GM12878 (cell line): ENCODE measurements at regions not wholly inside any gene's neighbourhood (a gene's known extent, or its start where the extent isn't known, plus 50 kb on each side); places are given as distances from the start of the nearest gene placed in this dataset.

ENCODE experiments used
- ATAC-seq: fragments of 200-7000 bp; cut with Tn5 transposase; 3 replicates; pipeline ENCODE4 v1.9.1; 2020; ENCODE audit warnings: mild to moderate bottlenecking, moderate library complexity
- BruUV-seq: library from RNA; stranded (reverse); fragments of 400-500 nt; replicated peaks from 2 replicates; lab custom pipeline; 2021; lab: Mats Ljungman, UMichigan
- CTCF ChIA-PET: fragments of 300-600 bp; sonication (Branson Sonifier 250); formaldehyde crosslinking; extraction: SDS; loops from one replicate; lab custom pipeline; 2021; ENCODE audit warnings: inconsistent platforms; lab: Yijun Ruan, JAX
- POLR2A ChIA-PET: fragments of 350-600 bp; formaldehyde crosslinking; extraction: SDS; loops from one replicate; lab custom pipeline; 2021; ENCODE audit warnings: inconsistent platforms; lab: Charles Lee
- RAD21 ChIA-PET: fragments of 300-600 bp; sonication (Branson Sonifier 250); formaldehyde crosslinking; loops from one replicate; lab custom pipeline; 2023; ENCODE audit warnings: antibody characterized with exemption; ENCODE audit not compliant: unreplicated experiment; lab: Charles Lee
- SMC1A ChIA-PET: fragments of 300-600 bp; sonication (Branson Sonifier 250); formaldehyde crosslinking; loops from one replicate; lab custom pipeline; 2023; ENCODE audit not compliant: unreplicated experiment, uncharacterized antibody; lab: Charles Lee
- DNase-seq: peaks from one replicate; pipeline ENCODE4 v3.0.0-alpha.2; 2011; ENCODE audit warnings: low read depth, low spot score
- FAIRE-seq: peaks from 3 replicates; lab custom pipeline; 2011; peaks lifted over from hg19 to GRCh38; lab: Jason Lieb, UNC
- H2AFZ ChIP-seq: 2 replicates; pipeline ENCODE4 v1.6.0; 2011; ENCODE audit warnings: low read depth, low read length, control low read depth; ENCODE audit not compliant: control insufficient read depth
- H3K27ac ChIP-seq: 2 replicates; pipeline ENCODE4 v1.5.1; 2011; ENCODE audit warnings: control low read depth; ENCODE audit not compliant: control insufficient read depth, insufficient read depth
- H3K27me3 ChIP-seq, 2 experiments: replicated peaks in 1 of 2; 2 replicates each; pipeline versions ENCODE4 v1.6.0 to v1.6.1; 2011; ENCODE audit warnings: low read length in 1 of 2; ENCODE audit not compliant: control insufficient read depth in 2 of 2, insufficient read depth in 2 of 2
- H3K36me3 ChIP-seq, 2 experiments: 2 replicates each; pipeline ENCODE4 v1.5.1; 2011; ENCODE audit warnings: low read length in 1 of 2; ENCODE audit not compliant: control insufficient read depth in 2 of 2, insufficient read depth in 2 of 2
- H3K4me1 ChIP-seq: 2 replicates; pipeline ENCODE4 v1.6.1; 2011; ENCODE audit warnings: mild to moderate bottlenecking, low read length, moderate library complexity, mixed read lengths; ENCODE audit not compliant: control insufficient read depth, insufficient read depth
- H3K4me2 ChIP-seq: 2 replicates; pipeline ENCODE4 v1.6.0; 2011; ENCODE audit warnings: control low read depth; ENCODE audit not compliant: control insufficient read depth, insufficient read depth
- H3K4me3 ChIP-seq: fragments of 200-600 bp; sonication (generic); 2 replicates; pipeline ENCODE4 v1.5.1; 2016
- H3K79me2 ChIP-seq: 2 replicates; pipeline ENCODE4 v1.6.0; 2011; ENCODE audit warnings: low read length; ENCODE audit not compliant: control insufficient read depth, insufficient read depth
- H3K9ac ChIP-seq: 2 replicates; pipeline ENCODE4 v1.8.0; 2011; ENCODE audit warnings: low read length, control low read depth, mixed read lengths; ENCODE audit not compliant: control insufficient read depth, insufficient read depth
- H3K9me3 ChIP-seq: replicated peaks from 3 replicates; pipeline ENCODE4 v1.5.1; 2011; ENCODE audit warnings: mild to moderate bottlenecking, low read length; ENCODE audit not compliant: control insufficient read depth, insufficient read depth
- H4K20me1 ChIP-seq: 2 replicates; pipeline ENCODE4 v1.6.0; 2011; ENCODE audit not compliant: control insufficient read depth, insufficient read depth
- CBFB ChIP-seq: IDR thresholded peaks from 2 replicates; pipeline ENCODE4 v1.6.1; 2016; ENCODE audit warnings: antibody characterized with exemption, low read depth
- CBX3 ChIP-seq: fragments of 200-600 bp; sonication (generic); IDR thresholded peaks from 2 replicates; pipeline ENCODE4 v1.6.1; 2016; ENCODE audit warnings: low read depth, borderline replicate concordance
- JUNB ChIP-seq: IDR thresholded peaks from 2 replicates; pipeline ENCODE4 v1.6.1; 2016; ENCODE audit warnings: antibody characterized with exemption, mild to moderate bottlenecking
- PAX8 ChIP-seq: fragments of 450-650 bp; IDR thresholded peaks from 2 replicates; pipeline ENCODE4 v1.6.1; 2017; ENCODE audit warnings: mild to moderate bottlenecking, moderate library complexity
- PBX3 ChIP-seq: IDR thresholded peaks from 2 replicates; pipeline ENCODE4 v1.6.1; 2011; ENCODE audit warnings: mild to moderate bottlenecking, low read depth, low read length, moderate library complexity; ENCODE audit not compliant: insufficient replicate concordance
- RAD51 ChIP-seq: fragments of 450-650 bp; IDR thresholded peaks from 2 replicates; pipeline ENCODE4 v1.6.1; 2016; ENCODE audit warnings: moderate library complexity, mild to moderate bottlenecking, inconsistent platforms
- SIX5 ChIP-seq: IDR thresholded peaks from 2 replicates; pipeline ENCODE4 v1.6.1; 2011; ENCODE audit warnings: mild to moderate bottlenecking, low read depth, low read length, moderate library complexity; ENCODE audit not compliant: severe bottlenecking
- SMARCA5 ChIP-seq: fragments of 450-650 bp; IDR thresholded peaks from 2 replicates; pipeline ENCODE4 v1.6.1; 2017; ENCODE audit warnings: mild to moderate bottlenecking
- SREBF2 ChIP-seq: IDR thresholded peaks from 2 replicates; pipeline ENCODE4 v1.6.1; 2012; ENCODE audit warnings: mild to moderate bottlenecking, low read length
- TAF1 ChIP-seq: IDR thresholded peaks from 2 replicates; pipeline ENCODE4 v1.6.1; 2011; ENCODE audit warnings: mild to moderate bottlenecking, low read depth, low read length, borderline replicate concordance
- ZNF207 ChIP-seq: fragments of 450-650 bp; IDR thresholded peaks from 2 replicates; pipeline ENCODE4 v1.6.1; 2014; ENCODE audit warnings: antibody characterized with exemption, mild to moderate bottlenecking, borderline replicate concordance
- ZZZ3 ChIP-seq: IDR thresholded peaks from 2 replicates; pipeline ENCODE4 v1.6.1; 2011; ENCODE audit warnings: low read depth; ENCODE audit not compliant: control insufficient read depth, insufficient read length
- WGBS: methylation state at CpG from one replicate; pipeline ENCODE4 v1.1.6; 2016; ENCODE audit warnings: low lambda C conversion rate; ENCODE audit not compliant: insufficient replicate concordance, insufficient coverage; ENCODE audit errors: missing lambda C conversion rate; 5-methylcytosine and 5-hydroxymethylcytosine counted together
- in situ Hi-C: fragments of 300-500 bp; cut with MboI; formaldehyde crosslinking; loops from 9 replicates; pipeline ENCODE4 v1.14.3; 2018; ENCODE audit warnings: mixed read lengths
- intact Hi-C: fragments of 100-400 bp; cut with micrococcal nuclease; formaldehyde crosslinking; loops from one replicate; pipeline ENCODE4 v1.14.2; 2022; ENCODE audit not compliant: unreplicated experiment
- TF ChIP-seq, protein P1 (sequence below): IDR thresholded peaks from 2 replicates; pipeline ENCODE4 v1.6.1; 2012; ENCODE audit warnings: low read length, inconsistent platforms
- TF ChIP-seq, protein P2 (sequence below): IDR thresholded peaks from 2 replicates; pipeline ENCODE4 v1.6.1; 2011; ENCODE audit warnings: borderline replicate concordance, low read depth, mild to moderate bottlenecking, moderate library complexity, mixed read lengths, low read length; ENCODE audit not compliant: insufficient read depth; ENCODE audit errors: extremely low read length

DNA sequence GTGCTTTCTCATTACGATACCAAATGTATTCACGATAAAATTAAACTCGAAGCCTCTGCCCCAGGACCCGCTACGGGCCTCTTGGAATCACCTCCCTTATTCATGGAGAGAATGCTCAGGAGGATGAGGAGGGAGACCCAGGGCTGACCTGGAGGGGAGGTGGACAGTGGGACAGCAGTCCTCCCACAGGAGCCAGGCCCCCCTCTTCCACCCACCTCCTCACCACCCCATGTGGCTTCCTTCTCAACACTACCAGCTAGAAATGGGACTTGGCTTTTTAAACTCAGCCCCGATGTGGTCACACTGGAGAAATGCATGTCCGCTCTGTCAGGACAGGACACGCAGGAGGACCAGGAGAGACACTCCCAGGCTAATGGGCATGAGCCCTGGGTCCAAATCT, 147.9 kb upstream of the ID2 start:
- Histone ChIP-seq H3K9ac (no peak overlapping the region), H3K4me3 (no peak overlapping the region), H3K9me3 (peaks cover 11% of the 10 kb centered on the region; the same call in 2 of the 3 replicates), H3K79me2 (no peaks in the 10 kb centered on the region), H3K27ac (no peak overlapping the region), H3K27me3 (no peaks in the 10 kb centered on the region), H3K36me3 (no peaks in the 10 kb centered on the region), H3K4me2 (no peak overlapping the region), H3K4me1 (peaks cover 12% of the 10 kb centered on the region), H2AFZ (no peak overlapping the region), H4K20me1 (no peaks in the 10 kb centered on the region)
- in situ Hi-C loops (no loop called here), intact Hi-C loops (no loop called here)
- SMC1A ChIA-PET: interaction anchor here (1.0 to 2.9 kb wide), 3 partner anchors 9 to 147 kb away, joined by 4 to 11 read pairs (median 4); no protein-coding TSS in a partner anchor
- RAD21 ChIA-PET: interaction anchor here (1.9 kb wide), 1 partner anchor 12 kb away, joined by 7 read pairs; no protein-coding TSS in a partner anchor
- BruUV-seq: no TSS peak
- FAIRE-seq (no peak), ATAC-seq (no peak), DNase-seq (no peak)
- WGBS: 91% methylated on average over 8 of the region's 8 CpGs
- TF ChIP-seq PAX8: no peak
- TF ChIP-seq CBFB: no peak
- TF ChIP-seq ZNF207: no peak
- no peak for TF ChIP-seq PBX3
- TF ChIP-seq, protein P1, sequence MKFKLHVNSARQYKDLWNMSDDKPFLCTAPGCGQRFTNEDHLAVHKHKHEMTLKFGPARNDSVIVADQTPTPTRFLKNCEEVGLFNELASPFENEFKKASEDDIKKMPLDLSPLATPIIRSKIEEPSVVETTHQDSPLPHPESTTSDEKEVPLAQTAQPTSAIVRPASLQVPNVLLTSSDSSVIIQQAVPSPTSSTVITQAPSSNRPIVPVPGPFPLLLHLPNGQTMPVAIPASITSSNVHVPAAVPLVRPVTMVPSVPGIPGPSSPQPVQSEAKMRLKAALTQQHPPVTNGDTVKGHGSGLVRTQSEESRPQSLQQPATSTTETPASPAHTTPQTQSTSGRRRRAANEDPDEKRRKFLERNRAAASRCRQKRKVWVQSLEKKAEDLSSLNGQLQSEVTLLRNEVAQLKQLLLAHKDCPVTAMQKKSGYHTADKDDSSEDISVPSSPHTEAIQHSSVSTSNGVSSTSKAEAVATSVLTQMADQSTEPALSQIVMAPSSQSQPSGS: no peak
- TF ChIP-seq RAD51: no peak
- no peak for TF ChIP-seq JUNB
- TF ChIP-seq SMARCA5: no peak
- no peak for TF ChIP-seq CBX3
- TF ChIP-seq SIX5: no peak
- TF ChIP-seq, protein P2, sequence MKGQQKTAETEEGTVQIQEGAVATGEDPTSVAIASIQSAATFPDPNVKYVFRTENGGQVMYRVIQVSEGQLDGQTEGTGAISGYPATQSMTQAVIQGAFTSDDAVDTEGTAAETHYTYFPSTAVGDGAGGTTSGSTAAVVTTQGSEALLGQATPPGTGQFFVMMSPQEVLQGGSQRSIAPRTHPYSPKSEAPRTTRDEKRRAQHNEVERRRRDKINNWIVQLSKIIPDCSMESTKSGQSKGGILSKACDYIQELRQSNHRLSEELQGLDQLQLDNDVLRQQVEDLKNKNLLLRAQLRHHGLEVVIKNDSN: no peak
- TF ChIP-seq TAF1: no peak
- TF ChIP-seq SREBF2: no peak
- TF ChIP-seq ZZZ3: no peak
- CTCF ChIA-PET: interaction anchor here (0.8 kb wide), 1 partner anchor 9 kb away, joined by 3 read pairs; no protein-coding TSS in a partner anchor
- POLR2A ChIA-PET: interaction anchor here (0.9 to 1.7 kb wide), 2 partner anchors 8 to 100 kb away, joined by 3 to 4 read pairs; no protein-coding TSS in a partner anchor
